ENCODE measurements at regions not wholly inside any gene's neighbourhood (a gene's known extent, or its start where the extent isn't known, plus 50 kb on each side); places are given as distances from the start of the nearest gene placed in this dataset.

DNA sequence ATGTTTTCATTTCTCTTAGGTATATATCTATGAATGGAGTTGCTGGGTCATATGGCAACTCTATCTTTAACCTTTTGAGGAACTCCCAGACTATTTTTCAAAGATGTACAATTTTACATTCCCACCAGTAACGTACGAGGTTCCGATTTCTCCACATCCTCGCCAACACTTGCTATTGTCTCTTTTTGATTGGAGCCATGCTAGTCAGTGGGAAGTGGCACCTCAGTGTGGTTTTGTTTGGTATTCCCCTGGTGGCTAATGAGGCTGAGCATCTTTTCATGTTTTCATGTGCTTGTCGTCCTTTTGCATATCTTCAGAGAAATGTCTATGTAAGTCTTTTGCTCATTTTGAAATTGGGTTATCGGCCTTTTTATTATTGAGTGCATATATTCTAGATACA is 178.6 kb upstream of the EXOC2 start:
- H3K4me2 ChIP-seq (ENCODE audit: insufficient read depth, low read length): no peak overlapping the region
- H3K4me1 ChIP-seq (ENCODE audit: insufficient read depth, low read length): no peaks in the 10 kb centered on the region

GRCh38 chr6:870096-870495 is 177.2 kb upstream of the EXOC2 start:
- H3K4me2 ChIP-seq (ENCODE audit: insufficient read depth, low read length): no peak overlapping the region
- DNase-seq (ENCODE audit: insufficient read length, low spot score, missing footprints): no peak
- H4K20me1 ChIP-seq (ENCODE audit: insufficient read depth, low read length): no peaks in the 10 kb centered on the region
- H3K9me3 ChIP-seq (ENCODE audit: low read depth, low read length): no peaks in the 10 kb centered on the region
- H2AFZ ChIP-seq (ENCODE audit: low read length): no peak overlapping the region
- no peaks in the 10 kb centered on the region for H3K79me2 ChIP-seq (ENCODE audit: insufficient read depth, low read length)
- no peak overlapping the region for H3K27ac ChIP-seq (ENCODE audit: low read depth, low read length)
- no peaks in the 10 kb centered on the region for H3K4me1 ChIP-seq (ENCODE audit: insufficient read depth, low read length)
- no peak for TF ChIP-seq CTCF (IDR thresholded peaks at IDR 0.05; ENCODE audit: extremely low read depth, low read depth, low read length)
- H3K4me3 ChIP-seq (ENCODE audit: insufficient read depth, low read length): no peak overlapping the region
- H3K36me3 ChIP-seq (ENCODE audit: insufficient read depth, low read length): no peaks in the 10 kb centered on the region
- H3K27me3 ChIP-seq (ENCODE audit: insufficient read depth, low read length): no peaks in the 10 kb centered on the region

More for the DNA sequence above, 178.6 kb upstream of the EXOC2 start:
- H2AFZ ChIP-seq (ENCODE audit: low read length): no peak overlapping the region
- no peak overlapping the region for H3K4me3 ChIP-seq (ENCODE audit: insufficient read depth, low read length)
- no peaks in the 10 kb centered on the region for H4K20me1 ChIP-seq (ENCODE audit: insufficient read depth, low read length)
- H3K36me3 ChIP-seq (ENCODE audit: insufficient read depth, low read length): no peaks in the 10 kb centered on the region
- no peaks in the 10 kb centered on the region for H3K27me3 ChIP-seq (ENCODE audit: insufficient read depth, low read length)
- H3K27ac ChIP-seq (ENCODE audit: low read depth, low read length): no peak overlapping the region
- TF ChIP-seq CTCF (IDR thresholded peaks at IDR 0.05; ENCODE audit: extremely low read depth, low read depth, low read length): no peak
- no peaks in the 10 kb centered on the region for H3K79me2 ChIP-seq (ENCODE audit: insufficient read depth, low read length)
- no peak for DNase-seq (ENCODE audit: insufficient read length, low spot score, missing footprints)
- H3K9me3 ChIP-seq (ENCODE audit: low read depth, low read length): no peaks in the 10 kb centered on the region

DNA sequence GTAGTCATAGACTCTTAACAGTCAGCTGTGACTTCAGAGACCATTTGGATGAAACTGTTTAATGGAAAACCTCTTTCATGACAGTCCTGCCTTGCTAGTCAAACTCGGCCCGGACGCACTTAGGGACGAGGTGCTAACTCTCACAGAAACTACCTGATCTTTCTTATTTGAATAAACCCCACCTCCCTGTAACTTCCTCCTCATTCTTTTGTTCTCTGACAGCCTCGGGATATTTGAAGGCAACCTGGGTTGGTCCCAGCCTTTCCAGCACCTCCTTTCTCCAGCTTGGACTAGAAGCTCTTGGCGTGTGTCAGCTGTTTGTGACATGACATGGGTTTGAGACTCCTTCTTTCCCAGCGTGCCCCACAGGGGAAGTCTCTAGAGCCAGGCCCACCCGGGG is 175.3 kb upstream of the EXOC2 start:
- H3K4me3 ChIP-seq (ENCODE audit: insufficient read depth, low read length): no peak overlapping the region

DNA sequence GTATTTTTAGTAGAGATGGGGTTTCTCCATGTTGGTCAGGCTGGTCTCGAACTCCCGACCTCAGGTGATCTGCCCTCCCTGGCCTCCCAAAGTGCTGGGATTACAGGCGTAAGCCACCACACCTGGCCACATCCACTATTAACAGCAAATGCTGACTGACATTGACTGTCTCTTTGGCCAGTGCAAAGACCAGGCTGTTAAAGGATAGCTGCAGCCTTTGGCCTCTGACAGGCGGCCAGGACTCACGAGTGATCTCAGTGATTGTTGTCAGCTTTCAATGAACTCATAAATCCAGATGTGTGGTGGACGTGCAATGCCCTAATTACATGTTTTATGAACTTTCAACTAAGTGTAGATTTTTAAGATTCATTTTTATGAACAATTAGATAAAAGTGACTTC is 174.4 kb upstream of the EXOC2 start:
- no peak overlapping the region for H3K4me3 ChIP-seq (ENCODE audit: insufficient read depth, low read length)
- TF ChIP-seq CTCF (IDR thresholded peaks at IDR 0.05; ENCODE audit: extremely low read depth, low read depth, low read length): no peak

More for the DNA sequence above, 175.3 kb upstream of the EXOC2 start:
- no peaks in the 10 kb centered on the region for H4K20me1 ChIP-seq (ENCODE audit: insufficient read depth, low read length)
- H3K79me2 ChIP-seq (ENCODE audit: insufficient read depth, low read length): no peaks in the 10 kb centered on the region
- no peak overlapping the region for H3K27ac ChIP-seq (ENCODE audit: low read depth, low read length)
- H3K4me1 ChIP-seq (ENCODE audit: insufficient read depth, low read length): no peaks in the 10 kb centered on the region
- H3K36me3 ChIP-seq (ENCODE audit: insufficient read depth, low read length): no peaks in the 10 kb centered on the region
- no peak overlapping the region for H2AFZ ChIP-seq (ENCODE audit: low read length)
- no peak overlapping the region for H3K4me2 ChIP-seq (ENCODE audit: insufficient read depth, low read length)
- no peaks in the 10 kb centered on the region for H3K27me3 ChIP-seq (ENCODE audit: insufficient read depth, low read length)
- no peak for DNase-seq (ENCODE audit: insufficient read length, low spot score, missing footprints)
- TF ChIP-seq CTCF (IDR thresholded peaks at IDR 0.05; ENCODE audit: extremely low read depth, low read depth, low read length): no peak
- no peaks in the 10 kb centered on the region for H3K9me3 ChIP-seq (ENCODE audit: low read depth, low read length)

More for the DNA sequence above, 174.4 kb upstream of the EXOC2 start:
- H3K36me3 ChIP-seq (ENCODE audit: insufficient read depth, low read length): no peaks in the 10 kb centered on the region
- no peaks in the 10 kb centered on the region for H4K20me1 ChIP-seq (ENCODE audit: insufficient read depth, low read length)
- no peak for DNase-seq (ENCODE audit: insufficient read length, low spot score, missing footprints)
- H3K9me3 ChIP-seq (ENCODE audit: low read depth, low read length): no peaks in the 10 kb centered on the region
- H3K27ac ChIP-seq (ENCODE audit: low read depth, low read length): no peak overlapping the region
- no peaks in the 10 kb centered on the region for H3K27me3 ChIP-seq (ENCODE audit: insufficient read depth, low read length)
- H3K4me2 ChIP-seq (ENCODE audit: insufficient read depth, low read length): no peak overlapping the region
- H2AFZ ChIP-seq (ENCODE audit: low read length): no peak overlapping the region
- no peaks in the 10 kb centered on the region for H3K4me1 ChIP-seq (ENCODE audit: insufficient read depth, low read length)
- no peaks in the 10 kb centered on the region for H3K79me2 ChIP-seq (ENCODE audit: insufficient read depth, low read length)

Measured in osteoblast (primary cell).